AG04450 (cell line): ENCODE measurements at regions not wholly inside any gene's neighbourhood (a gene's known extent, or its start where the extent isn't known, plus 50 kb on each side); places are given as distances from the start of the nearest gene placed in this dataset.

Source experiments
- CTCF ChIA-PET: fragments of 300-600, 350-600 bp; formaldehyde crosslinking; extraction: SDS; loops from one replicate; lab custom pipeline; 2022; ENCODE audit warnings: antibody characterized with exemption, inconsistent platforms; lab: Charles Lee
- POLR2A ChIA-PET: fragments of 350-600 bp; formaldehyde crosslinking; extraction: SDS; loops from one replicate; lab custom pipeline; 2021; ENCODE audit warnings: antibody characterized with exemption, inconsistent platforms; lab: Yijun Ruan, JAX
- DNase-seq: peaks from one replicate; pipeline ENCODE4 v3.0.0-alpha.2; 2011; ENCODE audit warnings: low read depth, low spot score
- H3K27ac ChIP-seq: one replicate; pipeline ENCODE4 v1.5.1; 2012; ENCODE audit warnings: low read depth, low read length, control low read depth
- H3K27me3 ChIP-seq: one replicate; pipeline ENCODE4 v1.6.0; 2012; ENCODE audit warnings: low read length; ENCODE audit not compliant: control insufficient read depth, insufficient read depth
- H3K4me3 ChIP-seq: 2 replicates; pipeline ENCODE4 v1.5.1; 2011; ENCODE audit warnings: mild to moderate bottlenecking, low read depth, low read length, control low read depth
- H3K9me3 ChIP-seq: 2 replicates; pipeline ENCODE4 v1.5.1; 2012; ENCODE audit warnings: low read length; ENCODE audit not compliant: control insufficient read depth, insufficient read depth
- TF ChIP-seq, protein P1 (sequence below): IDR thresholded peaks from 2 replicates; pipeline ENCODE4 v1.5.1; 2011; ENCODE audit warnings: low read depth, low read length, control low read depth, inconsistent platforms

- ChIA-PET POLR2A (no interaction called here), CTCF (no interaction called here)
- Histone ChIP-seq H3K27ac (no peak overlapping the region), H3K27me3 (no peaks in the 10 kb centered on the region), H3K9me3 (no peaks in the 10 kb centered on the region), H3K4me3 (no peak overlapping the region)
- TF ChIP-seq, protein P1, sequence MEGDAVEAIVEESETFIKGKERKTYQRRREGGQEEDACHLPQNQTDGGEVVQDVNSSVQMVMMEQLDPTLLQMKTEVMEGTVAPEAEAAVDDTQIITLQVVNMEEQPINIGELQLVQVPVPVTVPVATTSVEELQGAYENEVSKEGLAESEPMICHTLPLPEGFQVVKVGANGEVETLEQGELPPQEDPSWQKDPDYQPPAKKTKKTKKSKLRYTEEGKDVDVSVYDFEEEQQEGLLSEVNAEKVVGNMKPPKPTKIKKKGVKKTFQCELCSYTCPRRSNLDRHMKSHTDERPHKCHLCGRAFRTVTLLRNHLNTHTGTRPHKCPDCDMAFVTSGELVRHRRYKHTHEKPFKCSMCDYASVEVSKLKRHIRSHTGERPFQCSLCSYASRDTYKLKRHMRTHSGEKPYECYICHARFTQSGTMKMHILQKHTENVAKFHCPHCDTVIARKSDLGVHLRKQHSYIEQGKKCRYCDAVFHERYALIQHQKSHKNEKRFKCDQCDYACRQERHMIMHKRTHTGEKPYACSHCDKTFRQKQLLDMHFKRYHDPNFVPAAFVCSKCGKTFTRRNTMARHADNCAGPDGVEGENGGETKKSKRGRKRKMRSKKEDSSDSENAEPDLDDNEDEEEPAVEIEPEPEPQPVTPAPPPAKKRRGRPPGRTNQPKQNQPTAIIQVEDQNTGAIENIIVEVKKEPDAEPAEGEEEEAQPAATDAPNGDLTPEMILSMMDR: no peak
- no peak for DNase-seq
Measured at GRCh38 chrX:109939498-109939897, 63.4 kb upstream of the TMEM164 start.

DNA sequence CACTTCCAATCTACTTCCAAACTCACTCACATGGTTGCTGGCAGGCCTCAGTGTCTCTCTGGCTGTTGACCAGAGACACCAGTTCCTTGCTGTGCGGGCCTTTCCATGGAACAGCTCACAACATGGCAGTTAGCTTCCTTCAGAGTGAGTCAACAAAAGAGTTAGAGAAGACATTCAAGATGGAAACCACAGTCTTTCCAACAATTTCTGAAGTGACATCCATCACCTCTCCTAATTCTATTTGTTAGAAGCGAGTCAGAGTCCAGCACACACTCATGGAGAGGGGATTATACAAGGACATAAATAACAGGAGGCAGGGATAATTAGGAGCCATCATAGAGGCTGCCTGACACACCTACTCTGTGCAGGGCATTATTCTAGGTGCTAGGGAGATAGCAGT is 62.5 kb upstream of the TMEM164 start:
- Histone ChIP-seq H3K27ac (no peak overlapping the region), H3K4me3 (no peak overlapping the region), H3K27me3 (no peaks in the 10 kb centered on the region), H3K9me3 (no peaks in the 10 kb centered on the region)
- CTCF ChIA-PET: no interaction called here
- TF ChIP-seq, protein P1: no peak
- no peak for DNase-seq
- POLR2A ChIA-PET: no interaction called here

GRCh38 chrX:109943092-109943739 is 59.7 kb upstream of the TMEM164 start:
- CTCF ChIA-PET: no interaction called here
- TF ChIP-seq, protein P1: no peak
- Histone ChIP-seq H3K27me3 (no peaks in the 10 kb centered on the region), H3K4me3 (no peak overlapping the region), H3K9me3 (no peaks in the 10 kb centered on the region), H3K27ac (no peak overlapping the region)
- POLR2A ChIA-PET: no interaction called here
- DNase-seq: no peak

DNA sequence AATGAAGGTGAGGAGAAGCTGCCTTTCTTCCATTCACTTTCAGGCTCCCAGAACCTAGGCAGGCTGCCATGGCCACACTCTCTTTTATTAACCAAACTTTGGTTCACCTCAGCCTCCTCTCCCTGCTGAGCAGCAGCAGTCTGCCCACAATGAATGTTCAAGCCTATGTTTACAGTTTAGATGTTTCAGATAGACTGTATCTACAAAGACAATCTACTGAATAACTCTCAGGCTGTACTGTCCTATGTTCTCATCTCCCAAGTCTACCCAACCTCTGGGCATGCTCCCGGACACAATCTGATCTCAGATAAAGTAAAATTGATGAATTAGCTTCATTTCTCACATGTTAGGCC is 59.2 kb upstream of the TMEM164 start:
- Histone ChIP-seq H3K4me3 (no peak overlapping the region), H3K27me3 (no peaks in the 10 kb centered on the region), H3K9me3 (no peaks in the 10 kb centered on the region), H3K27ac (no peak overlapping the region)
- CTCF ChIA-PET: no interaction called here
- TF ChIP-seq, protein P1: no peak
- DNase-seq: no peak
- POLR2A ChIA-PET: no interaction called here

GRCh38 chrX:109952050-109952449 is 50.9 kb upstream of the TMEM164 start:
- ChIA-PET POLR2A (no interaction called here), CTCF (no interaction called here)
- Histone ChIP-seq H3K4me3 (no peak overlapping the region), H3K9me3 (no peaks in the 10 kb centered on the region), H3K27ac (no peak overlapping the region), H3K27me3 (no peaks in the 10 kb centered on the region)
- no peak for DNase-seq
- TF ChIP-seq, protein P1: no peak
